Hematopoietic multipotent progenitor cell (in vitro differentiated cells): ENCODE measurements at regions not wholly inside any gene's neighbourhood (a gene's known extent, or its start where the extent isn't known, plus 50 kb on each side); places are given as distances from the start of the nearest gene placed in this dataset.
A peak's percentile ranks its signal among the peaks of the same experiment; 100 is the strongest.

Source experiments
- DNase-seq, 3 donors: peaks; one replicate each; pipeline ENCODE4 v3.0.0-alpha.2; 2011 to 2015; ENCODE audit warnings: low read depth in 2 of 3, low spot score in 2 of 3

DNA sequence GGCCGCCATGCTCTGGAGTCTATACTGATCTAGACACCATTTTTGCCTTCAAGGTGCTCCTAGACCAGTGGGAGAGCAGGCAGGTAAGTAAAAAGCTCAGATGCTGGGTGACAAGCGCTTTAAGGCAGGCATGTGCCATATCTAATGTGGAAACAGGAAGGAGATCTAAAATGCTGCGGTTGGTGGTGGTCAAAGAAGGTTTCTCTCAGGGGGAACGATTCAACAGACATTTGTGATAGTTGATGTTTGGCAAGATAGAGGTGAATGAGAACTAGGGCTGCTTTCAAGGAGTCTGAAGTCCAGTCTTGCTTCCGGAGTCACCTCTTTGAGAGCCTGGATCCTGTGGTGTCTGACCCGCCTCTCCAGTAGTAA, 146.2 kb upstream of the KLF4 start:
- peak in 2 of 3 donors; percentile 36 to 68 for DNase-seq

DNA sequence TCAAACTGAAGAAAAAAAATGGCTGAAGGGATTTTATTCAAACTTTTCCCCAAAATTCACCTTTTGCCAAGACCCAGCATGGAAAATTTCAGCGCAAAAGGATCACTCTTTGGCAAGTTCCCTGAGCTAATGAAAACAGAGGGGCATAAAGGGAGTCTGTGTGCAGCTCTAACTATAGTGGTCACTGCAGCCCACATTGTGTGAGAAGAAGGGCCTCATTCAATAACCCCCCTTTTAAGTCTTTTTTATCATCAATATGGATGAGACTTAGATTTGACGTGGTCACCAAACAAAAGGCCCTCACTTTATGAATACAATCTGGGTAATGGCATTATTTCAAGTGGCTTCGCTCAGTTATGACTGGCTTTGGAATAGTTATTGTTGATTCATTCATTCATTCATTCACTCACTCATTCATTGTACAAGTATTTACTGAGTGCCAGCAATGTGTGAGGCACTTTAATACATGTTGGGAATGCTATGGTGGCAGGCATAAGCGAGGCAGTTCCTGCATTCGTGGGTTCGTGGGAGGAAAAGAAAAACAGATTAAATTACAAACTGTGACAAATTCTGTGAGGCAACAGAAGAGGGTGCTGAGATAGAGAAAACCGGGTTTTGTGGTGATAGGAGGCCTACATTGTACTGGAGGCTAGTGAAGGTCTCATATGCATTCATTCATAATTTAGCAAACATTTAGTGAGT, 145.7 kb upstream of the KLF4 start:
- DNase-seq = peak in 1 of 3 donors; percentile 14

DNA sequence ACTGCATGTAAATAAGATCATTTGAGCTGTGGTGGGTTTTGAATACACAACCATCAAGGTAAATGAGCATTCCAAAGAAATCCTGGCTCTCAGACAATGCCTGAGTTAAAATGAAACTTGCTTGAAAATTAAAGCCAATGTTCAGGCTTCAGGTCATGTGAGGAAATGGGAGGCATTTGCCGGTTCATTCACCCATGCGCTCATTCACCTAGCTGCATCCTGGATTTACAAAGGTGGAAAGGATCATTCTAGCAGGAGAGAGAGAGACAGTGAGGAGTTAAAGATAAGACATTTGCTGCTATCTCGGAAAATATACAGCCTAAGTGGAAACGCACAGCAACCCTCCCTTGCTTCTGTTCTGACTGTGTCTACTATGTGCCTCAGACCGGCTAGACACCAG, 143.8 kb upstream of the KLF4 start:
- no peak for DNase-seq

DNA sequence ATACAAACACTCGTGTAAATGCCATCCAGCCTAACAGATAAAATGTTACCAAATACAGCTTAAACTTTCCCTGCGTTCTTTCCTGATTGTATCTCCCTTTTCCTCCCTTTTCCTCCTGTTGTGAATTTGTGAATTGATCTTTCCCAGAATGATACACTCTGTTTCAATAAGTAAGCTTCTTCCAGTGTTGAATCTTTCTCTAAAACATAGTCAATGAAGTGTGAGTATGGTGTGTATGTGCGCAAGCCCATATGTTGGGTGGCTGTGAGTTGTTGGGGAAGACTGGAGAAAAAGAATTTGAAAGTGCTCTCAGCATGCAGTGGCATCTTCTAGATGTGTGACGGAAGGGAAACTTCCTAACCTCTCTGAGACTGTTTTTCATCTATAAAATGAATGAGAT, 143.1 kb upstream of the KLF4 start:
- DNase-seq = no peak

DNA sequence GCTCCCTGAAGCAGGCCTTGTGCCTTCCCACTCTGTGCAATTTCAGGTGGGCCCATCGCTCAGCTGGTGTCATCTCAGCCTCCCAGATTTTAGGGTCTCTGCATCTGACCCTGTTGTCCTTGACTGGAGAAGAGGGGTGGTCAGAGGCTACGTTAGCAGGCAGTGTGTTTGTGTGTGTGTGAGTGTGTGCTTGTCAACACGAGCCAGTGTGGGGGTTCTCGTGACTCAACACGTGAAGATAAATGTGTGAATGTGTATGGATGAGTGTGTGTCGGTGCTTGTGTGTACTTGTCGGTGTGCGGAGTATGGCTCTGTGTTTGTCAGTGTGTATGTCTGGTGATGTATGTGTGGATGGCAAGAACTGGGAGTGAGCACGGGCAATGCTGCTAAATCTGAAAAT, 142.6 kb upstream of the KLF4 start:
- DNase-seq = no peak

DNA sequence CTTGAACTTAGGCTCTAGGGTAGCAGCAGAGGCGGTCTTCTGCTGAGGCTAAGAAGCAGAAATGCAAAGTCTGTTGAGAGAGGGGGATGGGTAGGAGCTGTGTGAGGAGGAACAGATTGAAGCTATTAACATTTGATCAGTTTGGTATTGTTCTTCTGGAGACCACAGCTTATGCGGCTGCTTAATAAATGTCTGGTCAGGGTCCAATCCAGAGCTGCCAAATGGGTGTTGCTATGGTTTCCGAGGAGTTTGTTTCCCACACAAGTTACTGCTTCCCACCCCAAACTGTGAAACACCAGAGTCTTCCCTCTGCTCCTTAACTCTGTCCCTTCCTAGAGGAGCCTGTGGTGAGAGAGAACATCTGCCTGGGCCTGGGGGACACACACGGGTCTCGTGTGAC, 142.2 kb upstream of the KLF4 start:
- DNase-seq = no peak

DNA sequence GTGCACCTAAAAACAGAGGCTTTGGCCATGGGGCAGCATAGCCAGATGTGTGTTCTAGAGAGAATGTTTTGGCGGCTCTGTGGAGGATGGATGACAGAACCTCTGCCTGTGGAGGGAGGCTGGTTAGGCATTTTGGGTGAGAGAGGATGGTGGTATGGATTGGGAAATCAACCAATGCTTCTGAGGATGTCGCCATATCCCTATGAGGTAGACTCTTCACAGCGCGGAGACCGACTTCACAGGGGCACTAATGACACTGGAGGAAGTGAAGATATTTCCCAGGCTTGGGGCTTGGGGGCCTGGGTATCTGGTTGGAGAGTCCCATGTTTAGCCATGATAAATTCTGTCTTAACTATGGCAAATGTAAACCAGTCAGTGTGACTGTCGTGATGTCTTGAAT, 140.6 kb upstream of the KLF4 start:
- no peak for DNase-seq

DNA sequence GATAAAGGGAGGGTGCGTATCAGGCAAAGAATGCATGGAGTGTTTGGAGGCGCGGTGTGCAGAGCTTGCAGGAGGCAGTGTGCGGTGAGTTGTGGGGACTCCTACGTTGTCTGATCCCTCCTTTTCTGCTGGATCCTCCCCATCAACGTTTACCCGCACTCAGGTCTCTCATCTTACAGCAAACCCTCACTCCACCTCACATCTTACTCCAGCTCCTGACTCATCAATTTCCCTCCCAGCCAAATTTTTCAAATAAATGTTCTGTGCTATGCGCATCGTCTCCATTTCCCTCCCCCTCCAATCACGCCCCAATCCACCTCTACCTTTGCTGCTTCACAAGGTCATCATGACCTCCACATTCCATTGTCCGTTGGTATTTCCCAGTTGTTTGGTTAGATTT, 138.9 kb upstream of the KLF4 start:
- no peak for DNase-seq

DNA sequence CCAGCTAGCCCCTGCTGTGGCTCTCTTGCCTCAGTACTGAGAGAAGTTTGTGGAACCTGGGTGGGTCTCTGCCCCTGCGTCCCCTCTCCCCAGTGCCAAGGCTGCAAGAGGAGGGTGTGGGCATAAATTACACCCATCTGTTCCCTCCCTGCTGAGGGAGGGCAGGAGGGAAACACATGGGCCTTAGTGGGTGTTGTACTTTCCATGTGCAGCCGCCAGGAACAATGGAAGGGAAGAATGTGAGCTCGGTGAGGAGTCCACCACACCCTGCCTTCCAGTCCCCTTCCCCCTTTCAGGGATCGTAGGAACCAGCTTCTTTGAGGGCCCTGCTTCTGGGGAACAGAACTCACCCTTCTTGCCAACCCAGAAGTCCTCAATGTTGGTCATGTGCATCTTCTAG, 138.2 kb upstream of the KLF4 start:
- DNase-seq = no peak

DNA sequence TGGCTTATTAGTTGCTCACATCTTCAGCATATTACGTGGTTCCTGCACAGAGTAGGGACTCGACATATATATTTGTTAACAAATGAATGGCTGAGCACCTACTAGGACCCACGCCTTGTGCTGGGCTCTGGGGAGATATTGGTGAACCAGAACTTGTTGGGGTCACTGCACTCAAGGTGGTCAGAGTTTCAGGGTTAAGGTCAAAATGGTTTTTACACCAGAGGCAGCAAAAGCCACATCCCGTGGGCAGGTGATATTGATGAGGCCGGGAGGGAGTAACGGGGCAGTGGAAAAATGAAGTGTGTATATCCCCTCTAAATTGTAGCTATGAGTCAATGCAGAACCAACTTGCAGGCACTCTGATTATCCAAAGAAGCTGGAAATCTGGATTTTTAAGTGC, 136.5 kb upstream of the KLF4 start:
- DNase-seq = no peak

DNA sequence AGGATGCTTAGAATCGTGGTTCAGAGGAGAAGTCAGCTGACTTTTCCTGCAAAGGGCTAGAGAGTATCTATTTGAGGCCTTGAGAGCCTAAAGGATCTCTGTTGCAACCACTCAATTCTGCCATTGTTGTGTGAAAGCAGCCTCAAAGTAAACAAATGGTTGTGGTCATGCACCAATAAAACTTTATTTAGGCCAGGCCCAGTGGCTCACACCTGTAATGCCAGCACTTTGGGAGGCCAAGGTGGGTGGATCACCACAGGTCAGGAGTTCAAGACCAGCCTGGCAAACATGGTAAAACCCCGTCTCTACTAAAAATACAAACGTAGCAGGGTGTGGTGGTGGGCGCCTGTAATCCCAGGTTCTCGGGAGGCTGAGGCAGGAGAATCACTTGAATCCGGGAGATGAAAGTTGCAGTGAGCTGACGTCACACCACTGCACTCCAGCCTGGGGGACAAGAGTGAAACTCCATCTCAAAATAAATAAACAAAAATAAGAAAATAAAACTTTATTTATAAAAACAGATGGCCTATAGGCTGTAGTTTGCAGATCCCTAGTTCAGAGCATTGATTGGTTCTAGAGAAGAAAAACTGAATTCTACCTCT, 135.9 kb upstream of the KLF4 start:
- no peak for DNase-seq

DNA sequence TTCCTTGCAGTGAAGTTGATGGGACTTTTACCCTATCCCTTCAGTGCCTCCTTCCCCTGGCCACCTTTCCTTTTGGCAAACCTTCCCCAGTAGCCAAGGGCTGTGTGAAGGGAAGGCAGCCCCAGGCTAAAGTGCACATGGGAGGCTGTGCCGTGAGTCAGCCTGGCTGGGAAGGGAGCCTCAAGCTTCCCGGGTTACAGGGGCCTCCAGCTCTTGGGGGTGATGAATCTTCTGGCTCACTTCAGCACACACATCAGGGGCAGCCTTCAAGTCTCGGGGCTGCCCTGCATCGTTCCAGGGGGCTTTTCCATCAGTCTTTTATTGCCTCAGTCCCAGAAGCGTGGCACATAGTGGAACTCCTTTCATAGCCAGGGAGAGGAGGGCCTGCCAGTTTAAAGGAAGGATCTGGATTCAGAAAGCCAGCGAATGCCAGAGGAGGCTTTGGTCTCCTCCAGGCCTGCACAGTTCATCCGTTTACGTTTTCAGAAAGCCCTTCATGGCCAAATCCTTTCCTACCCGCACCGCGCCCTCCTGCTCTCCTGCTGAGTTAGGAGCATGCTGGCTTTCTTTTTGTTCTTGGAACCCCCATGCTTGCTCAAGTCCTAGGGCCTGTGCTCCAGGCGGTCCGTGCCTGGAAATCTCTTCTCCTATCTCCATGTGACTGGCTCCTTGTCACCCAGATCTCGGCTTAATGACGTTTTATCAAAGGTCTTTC, 134.8 kb upstream of the KLF4 start:
- no peak for DNase-seq

DNA sequence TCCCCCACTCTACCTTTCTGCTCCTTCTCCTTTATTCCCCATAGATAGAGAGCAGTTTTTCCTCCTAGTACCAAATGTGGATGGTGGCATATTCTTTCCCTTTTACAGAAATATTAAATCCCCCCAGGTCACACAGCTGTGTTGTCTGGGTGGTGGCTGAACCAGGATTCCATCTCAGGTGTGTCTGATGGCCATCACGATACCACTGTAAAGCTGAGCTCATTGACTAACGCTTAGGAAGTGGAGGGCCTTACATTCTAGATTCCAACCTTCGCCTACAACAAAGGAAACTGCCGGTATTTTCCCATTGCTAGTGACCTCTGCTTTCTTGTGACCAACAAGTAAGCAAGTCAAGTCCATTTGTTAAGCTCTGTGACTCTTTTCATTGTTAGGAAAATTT, 131.9 kb upstream of the KLF4 start:
- DNase-seq = no peak

DNA sequence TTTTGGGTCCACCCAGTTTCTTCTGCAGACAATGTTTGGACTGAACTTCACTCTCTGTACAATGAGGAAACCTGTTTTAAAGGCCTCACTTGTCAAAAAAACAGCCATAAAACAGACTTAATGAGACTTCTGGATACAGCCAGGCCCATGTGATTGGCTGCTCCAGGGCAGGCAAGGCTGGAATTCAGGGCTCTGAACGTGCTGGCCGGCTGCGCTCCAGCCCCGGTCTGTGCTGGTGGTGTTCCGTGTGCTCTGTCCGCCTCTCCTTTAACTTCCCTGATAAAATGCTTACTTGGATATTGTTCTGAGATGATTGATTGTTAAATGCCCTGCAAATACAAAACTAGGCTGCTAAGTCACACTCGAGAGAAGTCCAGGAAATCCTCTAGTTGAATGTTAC, 131.2 kb upstream of the KLF4 start:
- DNase-seq = no peak

DNA sequence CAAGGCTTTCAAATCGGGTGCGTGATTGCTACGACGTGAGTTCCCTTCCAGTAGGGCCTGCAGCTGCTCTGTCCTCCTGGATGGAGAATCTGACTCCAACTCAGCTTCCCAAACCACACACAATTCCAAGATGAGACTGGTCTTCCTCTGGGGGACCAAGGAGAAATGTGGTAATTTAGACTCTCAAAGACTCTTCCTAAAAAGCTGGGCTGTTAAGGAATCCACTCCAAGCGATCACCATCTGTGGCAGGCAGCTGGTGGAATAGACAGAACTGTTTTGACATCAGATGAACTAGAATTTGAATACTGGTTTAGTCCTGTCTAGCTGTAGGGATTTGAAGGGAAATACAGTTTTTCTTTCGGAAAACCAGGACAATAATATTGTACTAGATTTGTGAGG, 130.7 kb upstream of the KLF4 start:
- DNase-seq = no peak

DNA sequence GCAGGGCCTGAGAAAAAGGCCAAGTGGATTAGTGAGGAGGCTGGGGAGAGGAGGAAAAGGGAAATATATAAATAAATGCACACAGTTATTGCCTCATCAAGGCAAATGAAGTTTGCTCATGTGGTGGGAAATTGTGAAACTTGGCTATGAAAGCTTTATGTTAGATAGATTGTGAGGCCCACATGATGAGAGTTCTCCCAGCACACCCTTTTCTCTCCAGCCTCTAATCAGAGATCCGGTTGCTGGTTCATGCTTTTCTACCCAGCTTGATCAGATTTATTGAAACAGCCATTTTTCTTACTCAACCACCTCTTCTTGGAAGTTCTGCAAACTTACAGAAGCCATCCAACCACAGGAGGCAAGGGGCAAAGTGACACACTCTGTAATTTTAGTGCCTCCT, 125.8 kb upstream of the KLF4 start:
- no peak for DNase-seq

DNA sequence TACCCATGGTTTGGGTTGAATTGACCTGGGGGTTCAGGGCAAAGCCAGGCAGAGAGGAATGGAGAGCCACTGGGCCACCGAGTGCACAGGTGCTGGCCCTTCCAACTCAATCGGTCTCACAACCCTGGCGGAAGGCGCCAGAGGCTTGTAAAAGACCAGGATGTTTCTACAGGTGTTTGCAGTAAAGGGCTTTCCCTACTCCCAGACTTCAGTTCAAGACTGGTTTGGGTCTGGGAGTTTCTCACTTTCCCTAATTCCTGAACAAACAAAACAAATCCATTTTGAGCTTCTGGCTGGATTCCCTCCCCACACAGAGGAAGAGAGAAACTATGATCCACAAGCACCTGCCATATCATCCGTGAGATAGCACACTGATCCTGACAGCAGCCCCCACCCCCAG, 125.2 kb upstream of the KLF4 start:
- no peak for DNase-seq

DNA sequence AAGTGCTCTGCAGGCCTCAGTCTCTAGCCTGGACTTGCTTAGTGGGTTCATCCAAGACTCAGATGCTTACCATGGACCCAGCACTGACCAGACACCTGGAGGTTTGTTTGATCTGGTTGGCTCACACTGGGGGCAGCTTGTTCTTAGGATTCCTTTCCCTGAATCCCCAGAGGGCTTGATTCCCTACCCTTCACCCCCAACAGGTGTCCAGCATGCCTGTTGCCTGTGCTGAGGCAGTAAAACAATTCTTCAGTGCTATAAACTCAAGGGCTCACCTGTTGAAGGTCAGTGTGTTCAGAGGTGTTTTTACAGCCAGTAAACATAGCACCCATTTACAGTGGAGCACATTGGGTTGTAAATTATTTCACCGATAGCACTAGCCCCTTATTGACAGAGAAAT, 123.8 kb upstream of the KLF4 start:
- no peak for DNase-seq

DNA sequence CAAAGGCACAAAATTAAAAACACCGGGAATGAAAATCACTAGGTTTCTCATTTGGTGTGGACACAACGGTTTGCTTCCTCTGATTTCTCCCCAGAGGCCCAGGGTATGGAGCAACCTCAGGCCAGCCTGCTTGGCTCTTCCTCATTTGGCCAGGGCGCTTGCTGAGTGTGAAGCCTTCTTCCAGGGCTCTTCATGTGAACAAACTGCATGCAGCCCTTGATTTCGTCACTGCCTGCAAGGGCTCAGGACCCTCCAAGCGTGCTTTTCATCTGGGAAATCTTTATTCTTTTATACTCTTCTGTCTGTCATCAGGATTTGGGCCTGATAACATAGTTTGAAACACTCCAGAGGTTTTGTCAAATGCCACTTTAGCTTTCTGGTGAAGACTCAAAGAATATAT, 122.6 kb upstream of the KLF4 start:
- DNase-seq = peak in 1 of 3 donors; percentile 16

DNA sequence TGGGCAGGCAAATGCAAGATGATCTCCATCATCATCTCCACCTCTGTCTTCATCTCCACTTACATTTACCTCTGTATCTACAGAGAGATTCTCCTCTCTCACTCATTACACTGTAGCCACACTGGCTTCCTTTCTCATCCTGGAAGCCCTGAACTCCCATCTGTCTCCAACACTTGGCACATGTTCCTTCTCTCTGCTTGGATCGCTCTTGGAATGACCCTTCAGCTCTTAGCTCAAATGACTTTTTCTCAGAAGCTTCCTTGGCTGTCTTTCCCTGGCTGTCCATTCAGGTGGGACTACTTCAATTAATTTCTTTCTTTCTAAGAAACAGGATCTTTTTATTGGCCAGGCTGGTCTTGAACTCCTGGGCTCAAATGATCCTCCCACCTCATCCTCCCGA, 120.0 kb upstream of the KLF4 start:
- no peak for DNase-seq

DNA sequence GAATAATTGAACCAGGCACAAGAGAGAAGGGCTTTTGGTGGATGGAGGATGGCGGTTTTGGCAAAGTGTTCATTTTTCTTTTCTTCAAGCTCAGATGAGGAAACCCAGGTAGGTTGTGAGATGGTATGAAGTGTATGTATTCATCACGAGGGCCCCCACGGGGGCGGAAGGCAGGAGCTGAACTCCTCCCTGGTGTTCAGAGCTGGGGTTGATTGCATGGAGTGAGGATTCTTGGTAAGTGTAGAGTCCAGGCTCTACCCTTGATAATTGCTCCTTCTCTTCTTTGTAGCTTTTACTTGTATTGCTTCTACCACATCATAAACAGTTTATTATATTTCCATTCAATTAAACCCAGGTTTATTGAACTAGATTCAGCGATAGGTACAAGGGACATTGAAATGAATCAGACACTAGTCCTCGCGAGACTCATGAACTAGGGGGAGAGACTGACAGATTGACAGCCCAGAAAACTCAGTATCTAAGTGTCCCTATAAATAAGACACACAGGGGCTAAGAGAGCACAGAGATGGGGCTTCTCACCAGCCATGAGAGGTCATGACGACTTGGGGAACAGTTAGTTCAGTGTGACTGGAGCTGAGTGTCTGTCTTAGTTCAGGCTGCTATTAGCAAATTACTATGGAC, 116.7 kb upstream of the KLF4 start:
- DNase-seq = no peak

DNA sequence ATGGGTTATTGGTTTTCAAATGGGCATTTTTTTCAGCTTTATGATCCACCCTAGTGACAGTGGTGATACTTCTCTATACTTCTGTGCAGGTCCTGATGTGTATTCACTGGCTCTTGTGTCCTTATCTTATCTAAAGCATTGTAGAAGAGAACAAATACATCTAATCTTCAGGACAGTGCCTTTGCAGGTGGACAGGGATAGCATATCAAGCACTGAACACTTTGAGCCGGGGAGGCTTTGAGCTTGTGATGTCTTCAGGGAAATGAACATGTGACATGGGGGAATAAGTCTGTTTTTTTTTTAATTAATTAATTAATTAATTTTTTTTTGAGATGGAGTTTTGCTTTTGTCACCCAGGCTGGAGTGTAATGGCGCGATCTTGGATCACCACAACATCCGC, 115.5 kb upstream of the KLF4 start:
- no peak for DNase-seq
